ENCODE measurements at regions not wholly inside any gene's neighbourhood (a gene's known extent, or its start where the extent isn't known, plus 50 kb on each side); places are given as distances from the start of the nearest gene placed in this dataset.
A peak's percentile ranks its signal among the peaks of the same experiment; 100 is the strongest.

- DNase-seq (ENCODE audit: low read depth) = no peak
- peak overlapping the region; percentile 14 for H3K4me3 ChIP-seq (ENCODE audit: low read length)
- TF ChIP-seq CTCF (IDR thresholded peaks at IDR 0.05; ENCODE audit: insufficient read depth, low read depth, low read length, missing control alignments) = no peak
Measured at GRCh38 chr22:46064228-46064965, 85.9 kb upstream of the PPARA start.

GRCh38 chr22:46064966-46065666 lies 85.2 kb upstream of the PPARA start:
- no peak for DNase-seq (ENCODE audit: low read depth)
- peak overlapping the region; percentile 14 for H3K4me3 ChIP-seq (ENCODE audit: low read length)
- no peak for TF ChIP-seq CTCF (IDR thresholded peaks at IDR 0.05; ENCODE audit: insufficient read depth, low read depth, low read length, missing control alignments)

- DNase-seq (ENCODE audit: low read depth) = no peak
- H3K4me3 ChIP-seq (ENCODE audit: low read length) = peak overlapping the region; percentile 14
- no peak for TF ChIP-seq CTCF (IDR thresholded peaks at IDR 0.05; ENCODE audit: insufficient read depth, low read depth, low read length, missing control alignments)
Measured at GRCh38 chr22:46065691-46066454, 84.5 kb upstream of the PPARA start.

DNA sequence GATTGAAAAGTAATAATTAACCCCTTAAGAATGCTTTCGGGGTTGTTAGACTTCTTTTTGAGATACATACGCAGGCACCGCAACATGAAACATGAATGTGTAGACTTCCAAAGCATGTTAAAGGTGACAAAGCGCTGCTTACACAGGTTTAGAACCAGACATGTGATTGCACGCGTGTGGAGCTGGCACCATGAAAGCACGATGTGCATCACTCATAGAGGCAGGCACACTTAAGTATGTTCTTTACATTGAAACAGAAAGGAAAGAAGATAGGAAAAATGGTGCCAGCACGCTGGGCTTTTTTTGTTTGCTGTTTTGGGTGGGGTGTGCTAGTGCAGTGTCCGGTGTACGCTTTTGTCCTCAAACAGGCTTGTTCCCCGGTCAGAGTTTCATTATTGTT lies 83.6 kb upstream of the PPARA start:
- TF ChIP-seq CTCF (IDR thresholded peaks at IDR 0.05; ENCODE audit: insufficient read depth, low read depth, low read length, missing control alignments) = no peak
- peak; percentile 64 for DNase-seq (ENCODE audit: low read depth)
- peak overlapping the region; percentile 67 for H3K4me3 ChIP-seq (ENCODE audit: low read length)

- peak overlapping the region; percentile 67 for H3K4me3 ChIP-seq (ENCODE audit: low read length)
- DNase-seq (ENCODE audit: low read depth) = no peak
Measured at GRCh38 chr22:46067159-46068111, 82.9 kb upstream of the PPARA start.

More at GRCh38 chr22:46067159-46068111, 82.9 kb upstream of the PPARA start:
- TF ChIP-seq CTCF (IDR thresholded peaks at IDR 0.05; ENCODE audit: insufficient read depth, low read depth, low read length, missing control alignments) = no peak
